ENCODE measurements at regions not wholly inside any gene's neighbourhood (a gene's known extent, or its start where the extent isn't known, plus 50 kb on each side); places are given as distances from the start of the nearest gene placed in this dataset.

GRCh38 chr6:7045746-7046145, 62.0 kb upstream of the RREB1 start:
- TF ChIP-seq, protein P1, sequence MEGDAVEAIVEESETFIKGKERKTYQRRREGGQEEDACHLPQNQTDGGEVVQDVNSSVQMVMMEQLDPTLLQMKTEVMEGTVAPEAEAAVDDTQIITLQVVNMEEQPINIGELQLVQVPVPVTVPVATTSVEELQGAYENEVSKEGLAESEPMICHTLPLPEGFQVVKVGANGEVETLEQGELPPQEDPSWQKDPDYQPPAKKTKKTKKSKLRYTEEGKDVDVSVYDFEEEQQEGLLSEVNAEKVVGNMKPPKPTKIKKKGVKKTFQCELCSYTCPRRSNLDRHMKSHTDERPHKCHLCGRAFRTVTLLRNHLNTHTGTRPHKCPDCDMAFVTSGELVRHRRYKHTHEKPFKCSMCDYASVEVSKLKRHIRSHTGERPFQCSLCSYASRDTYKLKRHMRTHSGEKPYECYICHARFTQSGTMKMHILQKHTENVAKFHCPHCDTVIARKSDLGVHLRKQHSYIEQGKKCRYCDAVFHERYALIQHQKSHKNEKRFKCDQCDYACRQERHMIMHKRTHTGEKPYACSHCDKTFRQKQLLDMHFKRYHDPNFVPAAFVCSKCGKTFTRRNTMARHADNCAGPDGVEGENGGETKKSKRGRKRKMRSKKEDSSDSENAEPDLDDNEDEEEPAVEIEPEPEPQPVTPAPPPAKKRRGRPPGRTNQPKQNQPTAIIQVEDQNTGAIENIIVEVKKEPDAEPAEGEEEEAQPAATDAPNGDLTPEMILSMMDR (conservative IDR thresholded peaks at IDR 0.05), result no peak
- TF ChIP-seq ZFX (IDR thresholded peaks at IDR 0.05), result no peak
